ENCODE measurements at regions not wholly inside any gene's neighbourhood (a gene's known extent, or its start where the extent isn't known, plus 50 kb on each side); places are given as distances from the start of the nearest gene placed in this dataset.

DNA sequence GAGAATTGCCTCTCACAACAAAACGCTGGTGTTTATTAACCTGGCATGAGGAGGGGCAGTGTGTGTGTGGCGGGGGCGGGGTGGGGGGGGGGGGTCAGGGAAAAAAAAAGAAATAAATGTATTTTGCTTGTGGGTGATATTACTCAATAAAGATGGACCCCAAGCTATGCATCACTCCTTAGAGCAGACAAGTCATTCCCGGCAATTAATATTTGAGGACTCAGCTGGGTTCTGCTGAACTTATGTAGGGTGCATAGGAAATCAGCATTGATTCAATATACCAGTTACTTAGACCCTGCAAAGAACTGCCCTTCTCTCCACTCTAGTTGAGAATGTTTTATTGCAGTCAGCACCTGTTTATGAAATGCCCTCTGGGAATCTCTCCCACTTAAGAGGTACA lies 206.2 kb upstream of the MAF start:
- Mint-ChIP-seq H3K9me3 (ENCODE audit: low read depth) (peaks cover 3% of the 10 kb centered on the region), H3K4me1 (ENCODE audit: low read depth) (peaks cover 16% of the 10 kb centered on the region), H3K27me3 (ENCODE audit: low read depth) (peaks cover 5% of the 10 kb centered on the region), H3K4me3 (ENCODE audit: unreplicated experiment) (no peak overlapping the region), H3K36me3 (ENCODE audit: low read depth) (no peaks in the 10 kb centered on the region), H3K27ac (ENCODE audit: unreplicated experiment) (no peak overlapping the region)
- TF ChIP-seq, protein P1, sequence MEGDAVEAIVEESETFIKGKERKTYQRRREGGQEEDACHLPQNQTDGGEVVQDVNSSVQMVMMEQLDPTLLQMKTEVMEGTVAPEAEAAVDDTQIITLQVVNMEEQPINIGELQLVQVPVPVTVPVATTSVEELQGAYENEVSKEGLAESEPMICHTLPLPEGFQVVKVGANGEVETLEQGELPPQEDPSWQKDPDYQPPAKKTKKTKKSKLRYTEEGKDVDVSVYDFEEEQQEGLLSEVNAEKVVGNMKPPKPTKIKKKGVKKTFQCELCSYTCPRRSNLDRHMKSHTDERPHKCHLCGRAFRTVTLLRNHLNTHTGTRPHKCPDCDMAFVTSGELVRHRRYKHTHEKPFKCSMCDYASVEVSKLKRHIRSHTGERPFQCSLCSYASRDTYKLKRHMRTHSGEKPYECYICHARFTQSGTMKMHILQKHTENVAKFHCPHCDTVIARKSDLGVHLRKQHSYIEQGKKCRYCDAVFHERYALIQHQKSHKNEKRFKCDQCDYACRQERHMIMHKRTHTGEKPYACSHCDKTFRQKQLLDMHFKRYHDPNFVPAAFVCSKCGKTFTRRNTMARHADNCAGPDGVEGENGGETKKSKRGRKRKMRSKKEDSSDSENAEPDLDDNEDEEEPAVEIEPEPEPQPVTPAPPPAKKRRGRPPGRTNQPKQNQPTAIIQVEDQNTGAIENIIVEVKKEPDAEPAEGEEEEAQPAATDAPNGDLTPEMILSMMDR (IDR thresholded peaks at IDR 0.05), result no peak
- no peak for DNase-seq (ENCODE audit: low spot score)

DNA sequence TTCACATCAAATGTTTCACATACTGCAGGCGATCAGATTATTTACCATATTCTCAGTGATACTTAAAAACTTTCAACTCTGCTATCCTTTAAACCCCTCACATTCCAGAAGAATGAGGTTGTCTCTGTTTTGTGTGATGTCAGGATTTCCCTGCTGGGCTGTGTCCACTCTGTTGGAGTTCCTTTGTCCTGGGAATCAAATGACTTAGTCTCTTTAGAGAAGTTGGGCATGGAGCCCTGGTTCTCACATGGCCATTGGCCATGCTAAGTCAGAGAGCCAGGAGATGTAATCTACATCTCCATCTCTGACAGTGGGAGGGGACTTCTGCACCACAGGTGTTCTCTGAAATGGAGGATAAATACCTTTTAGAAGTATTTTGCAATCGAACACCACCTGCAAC lies 205.1 kb upstream of the MAF start:
- Mint-ChIP-seq H3K4me3 (ENCODE audit: unreplicated experiment) (no peak overlapping the region), H3K27ac (ENCODE audit: unreplicated experiment) (no peak overlapping the region), H3K4me1 (ENCODE audit: low read depth) (peaks cover 13% of the 10 kb centered on the region), H3K27me3 (ENCODE audit: low read depth) (peaks cover 5% of the 10 kb centered on the region), H3K9me3 (ENCODE audit: low read depth) (peaks cover 7% of the 10 kb centered on the region), H3K36me3 (ENCODE audit: low read depth) (no peaks in the 10 kb centered on the region)
- TF ChIP-seq, protein P1 (IDR thresholded peaks at IDR 0.05), result no peak
- DNase-seq (ENCODE audit: low spot score), result no peak

DNA sequence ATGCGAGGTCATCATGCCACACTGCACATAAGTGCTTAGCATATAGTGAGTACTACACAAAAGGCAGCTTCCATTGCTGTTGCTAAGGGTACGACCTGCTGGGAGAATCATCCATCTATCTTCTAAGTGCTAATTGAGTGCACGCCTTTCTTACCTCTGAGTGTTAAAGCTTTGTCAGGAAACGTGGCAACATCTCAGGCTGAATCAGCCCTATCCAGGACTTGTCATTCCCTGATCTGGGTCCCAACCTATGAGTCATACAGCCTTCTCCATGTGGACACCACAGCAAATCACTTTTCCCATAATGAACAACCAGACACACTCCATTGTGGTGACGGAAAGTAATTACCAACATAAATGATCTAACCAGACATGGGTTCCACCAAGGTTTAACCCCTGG lies 201.1 kb upstream of the MAF start:
- Mint-ChIP-seq H3K27me3 (ENCODE audit: low read depth) (no peaks in the 10 kb centered on the region), H3K36me3 (ENCODE audit: low read depth) (no peaks in the 10 kb centered on the region), H3K4me1 (ENCODE audit: low read depth) (peaks cover 6% of the 10 kb centered on the region), H3K27ac (ENCODE audit: unreplicated experiment) (no peak overlapping the region), H3K9me3 (ENCODE audit: low read depth) (peaks cover 4% of the 10 kb centered on the region), H3K4me3 (ENCODE audit: unreplicated experiment) (no peak overlapping the region)
- TF ChIP-seq, protein P1 (IDR thresholded peaks at IDR 0.05), result no peak
- DNase-seq (ENCODE audit: low spot score), result no peak

DNA sequence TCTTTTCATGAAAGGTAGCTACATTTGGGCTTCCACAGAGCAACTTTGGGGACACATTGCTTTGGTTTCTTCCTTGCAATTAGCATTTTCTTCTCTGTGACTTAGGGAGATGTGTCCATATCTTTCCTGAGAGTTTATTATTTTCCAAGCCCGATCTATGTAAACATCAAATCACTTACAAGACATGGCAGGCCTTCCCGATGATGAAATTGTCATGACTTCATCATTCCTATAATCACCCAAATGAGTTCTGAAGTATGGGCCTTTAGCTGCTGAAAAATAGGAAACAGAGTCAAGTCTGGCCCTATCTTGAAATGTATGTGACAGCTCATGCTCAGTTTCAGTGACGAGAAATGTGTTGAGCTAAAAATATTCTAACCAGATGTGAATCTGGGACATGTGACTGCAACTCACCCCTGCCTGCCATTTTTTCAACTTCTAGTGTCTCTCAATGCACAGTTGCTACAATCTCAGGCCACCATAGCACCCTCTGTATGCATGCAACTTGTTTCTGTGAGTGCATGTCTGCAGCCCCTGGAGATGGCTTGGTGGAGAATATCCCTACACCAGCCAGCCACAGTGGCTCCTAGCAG lies 199.6 kb upstream of the MAF start:
- peaks cover 4% of the 10 kb centered on the region for H3K9me3 Mint-ChIP-seq (ENCODE audit: low read depth)
- H3K36me3 Mint-ChIP-seq (ENCODE audit: low read depth), result no peaks in the 10 kb centered on the region
- no peak for DNase-seq (ENCODE audit: low spot score)
- TF ChIP-seq, protein P1 (IDR thresholded peaks at IDR 0.05), result no peak
- no peak overlapping the region for H3K27ac Mint-ChIP-seq (ENCODE audit: unreplicated experiment)
- H3K4me1 Mint-ChIP-seq (ENCODE audit: low read depth), result no peaks in the 10 kb centered on the region
- no peak overlapping the region for H3K4me3 Mint-ChIP-seq (ENCODE audit: unreplicated experiment)
- H3K27me3 Mint-ChIP-seq (ENCODE audit: low read depth), result no peaks in the 10 kb centered on the region

DNA sequence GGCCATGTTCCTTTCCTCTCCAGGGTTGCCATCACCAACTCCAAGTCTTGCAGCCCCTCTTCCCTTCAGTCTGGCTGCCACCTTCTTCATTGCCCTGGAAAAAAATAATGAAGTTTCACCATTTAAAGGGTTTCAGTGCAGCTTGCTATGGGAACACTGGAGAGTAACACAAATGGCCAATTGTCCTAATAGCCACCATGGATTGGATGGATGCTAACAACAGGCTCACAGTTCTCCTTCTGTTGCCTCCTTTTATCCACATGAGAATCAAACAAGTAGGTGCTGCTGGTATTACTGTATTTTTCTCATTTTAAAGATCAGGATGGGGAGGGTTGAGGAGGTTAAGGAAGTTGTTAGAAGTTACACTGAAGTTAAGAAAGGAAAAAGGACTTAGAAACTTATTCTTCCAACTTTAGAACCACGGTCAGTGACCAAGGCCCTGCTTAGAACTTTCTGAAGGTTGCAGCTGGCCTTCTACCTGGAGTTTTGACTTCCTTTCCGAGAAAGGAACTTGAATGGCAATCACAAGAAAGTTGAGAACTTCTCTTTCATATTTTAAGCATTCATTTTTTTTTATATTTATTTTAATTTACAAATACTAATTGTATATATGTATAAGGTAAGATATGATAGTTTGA lies 198.0 kb upstream of the MAF start:
- no peak for DNase-seq (ENCODE audit: low spot score)
- Mint-ChIP-seq H3K4me3 (ENCODE audit: unreplicated experiment) (no peak overlapping the region), H3K9me3 (ENCODE audit: low read depth) (peaks cover 4% of the 10 kb centered on the region), H3K27me3 (ENCODE audit: low read depth) (no peaks in the 10 kb centered on the region), H3K27ac (ENCODE audit: unreplicated experiment) (no peak overlapping the region), H3K36me3 (ENCODE audit: low read depth) (no peaks in the 10 kb centered on the region), H3K4me1 (ENCODE audit: low read depth) (no peaks in the 10 kb centered on the region)
- TF ChIP-seq, protein P1 (IDR thresholded peaks at IDR 0.05), result no peak
